ENCODE measurements at regions not wholly inside any gene's neighbourhood (a gene's known extent, or its start where the extent isn't known, plus 50 kb on each side); places are given as distances from the start of the nearest gene placed in this dataset.
A peak's percentile ranks its signal among the peaks of the same experiment; 100 is the strongest.

DNA sequence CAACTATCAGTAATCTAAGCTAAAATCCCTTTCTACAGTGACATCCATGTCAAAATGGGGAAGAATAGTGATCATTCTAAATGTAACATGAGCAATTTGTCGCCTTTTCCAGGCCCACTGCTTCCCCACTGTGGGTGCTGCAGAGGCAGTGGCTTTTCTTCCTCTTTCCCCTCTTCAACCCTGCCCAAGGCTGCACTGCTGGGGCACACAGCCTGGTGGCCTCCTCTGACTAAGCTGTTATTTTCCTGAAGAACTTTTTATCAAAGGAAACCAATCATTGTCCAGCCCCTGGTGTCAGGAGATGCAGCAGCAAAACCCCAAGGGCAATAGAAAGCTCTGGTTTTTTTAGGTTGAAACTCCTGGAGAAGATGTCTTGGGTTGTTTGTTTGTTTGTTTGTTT lies 117.6 kb upstream of the KLF7 start:
- peak; percentile 31 for TF ChIP-seq RAD21 (IDR thresholded peaks at IDR 0.05; ENCODE audit: low read depth)
- TF ChIP-seq EZH2 (IDR thresholded peaks at IDR 0.05) = no peak
- Histone ChIP-seq H2AFZ (ENCODE audit: low read depth, low read length, poor library complexity, severe bottlenecking) (no peak overlapping the region), H3K27me3 (ENCODE audit: insufficient read depth, low read length) (no peaks in the 10 kb centered on the region), H3K9ac (ENCODE audit: low read length) (no peak overlapping the region), H4K20me1 (ENCODE audit: insufficient read depth) (no peaks in the 10 kb centered on the region), H3K4me1 (ENCODE audit: control insufficient read depth in 1 of 2, insufficient read depth in 2 of 2, low read length in 2 of 2) (no peaks in the 10 kb centered on the region), H3K36me3 (ENCODE audit: control insufficient read depth in 1 of 2, insufficient read depth in 2 of 2, low read length in 2 of 2) (no peaks in the 10 kb centered on the region), H3K4me3 (replicated peaks in 1 of 2; ENCODE audit: low read depth in 1 of 2, low read length in 2 of 2) (no peak overlapping the region), H3K27ac (ENCODE audit: low read depth, low read length) (no peak overlapping the region), H3K79me2 (ENCODE audit: insufficient read depth, low read length) (no peaks in the 10 kb centered on the region), H3K9me2 (ENCODE audit: insufficient read depth) (no peaks in the 10 kb centered on the region), H3K4me2 (ENCODE audit: low read length) (no peak overlapping the region), H3K9me3 (ENCODE audit: control insufficient read depth in 1 of 2, insufficient read depth in 1 of 2, low read depth in 1 of 2, low read length in 2 of 2) (no peaks in the 10 kb centered on the region)
- RAD21 ChIA-PET (ENCODE audit: low non-redundant PET in 1 of 2, low total read pairs in 2 of 2, uncharacterized antibody in 2 of 2, unreplicated experiment in 2 of 2) = no interaction called here
- CTCF ChIA-PET = no interaction called here
- intact Hi-C loops (cut with micrococcal nuclease) = no loop called here
- ATAC-seq (no peak), DNase-seq (ENCODE audit: low read depth, low spot score) (no peak)
- POLR2A ChIA-PET = no interaction called here
- no TSS peak for BruUV-seq (replicated peaks)

- BruUV-seq (replicated peaks) = no TSS peak
- POLR2A ChIA-PET = no interaction called here
- no peak overlapping the region for H3K4me3 ChIP-seq (replicated peaks in 1 of 2; ENCODE audit: low read depth in 1 of 2, low read length in 2 of 2)
- H3K9me2 ChIP-seq (ENCODE audit: insufficient read depth) = no peaks in the 10 kb centered on the region
- no peak for ATAC-seq
- no peak overlapping the region for H2AFZ ChIP-seq (ENCODE audit: low read depth, low read length, poor library complexity, severe bottlenecking)
- TF ChIP-seq ELF1 (IDR thresholded peaks at IDR 0.05; ENCODE audit: borderline replicate concordance, low read depth) (no peak), ZNF274 (IDR thresholded peaks at IDR 0.05; ENCODE audit: low read depth, low read length) (no peak), SRF (IDR thresholded peaks at IDR 0.05; ENCODE audit: low read depth) (no peak), CBX3 (IDR thresholded peaks at IDR 0.05; ENCODE audit: low read depth) (no peak), YY1 (IDR thresholded peaks at IDR 0.05; ENCODE audit: extremely low read depth, insufficient replicate concordance, low read depth, low read length) (no peak), ATF3 (IDR thresholded peaks at IDR 0.05) (no peak), FOSL1 (IDR thresholded peaks at IDR 0.05; ENCODE audit: low read depth) (no peak)
- no peaks in the 10 kb centered on the region for H3K36me3 ChIP-seq (ENCODE audit: control insufficient read depth in 1 of 2, insufficient read depth in 2 of 2, low read length in 2 of 2)
- intact Hi-C loops (cut with micrococcal nuclease) = no loop called here
- CTCF ChIA-PET = no interaction called here
- H3K27me3 ChIP-seq (ENCODE audit: insufficient read depth, low read length) = no peaks in the 10 kb centered on the region
- no peak for DNase-seq (ENCODE audit: low read depth, low spot score)
- no peak overlapping the region for H3K9ac ChIP-seq (ENCODE audit: low read length)
- RAD21 ChIA-PET (ENCODE audit: low non-redundant PET in 1 of 2, low total read pairs in 2 of 2, uncharacterized antibody in 2 of 2, unreplicated experiment in 2 of 2) = no interaction called here
- no peaks in the 10 kb centered on the region for H3K4me1 ChIP-seq (ENCODE audit: control insufficient read depth in 1 of 2, insufficient read depth in 2 of 2, low read length in 2 of 2)
- H3K4me2 ChIP-seq (ENCODE audit: low read length) = no peak overlapping the region
- no peaks in the 10 kb centered on the region for H3K79me2 ChIP-seq (ENCODE audit: insufficient read depth, low read length)
- no peaks in the 10 kb centered on the region for H4K20me1 ChIP-seq (ENCODE audit: insufficient read depth)
- H3K9me3 ChIP-seq (ENCODE audit: control insufficient read depth in 1 of 2, insufficient read depth in 1 of 2, low read depth in 1 of 2, low read length in 2 of 2) = no peaks in the 10 kb centered on the region
- no peak overlapping the region for H3K27ac ChIP-seq (ENCODE audit: low read depth, low read length)
Measured at GRCh38 chr2:207284556-207285472, 119.1 kb upstream of the KLF7 start.
